ENCODE measurements at regions not wholly inside any gene's neighbourhood (a gene's known extent, or its start where the extent isn't known, plus 50 kb on each side); places are given as distances from the start of the nearest gene placed in this dataset.

GRCh38 chr2:65566617-65567016, 134.2 kb upstream of the SPRED2 start:
- Histone ChIP-seq H2BK5ac (ENCODE audit: low read depth, low read length, poor library complexity) (no peak overlapping the region), H3K4ac (ENCODE audit: low read depth, low read length) (no peak overlapping the region), H3K4me2 (ENCODE audit: low read length) (no peak overlapping the region), H3K27ac (ENCODE audit: low read depth, low read length) (no peak overlapping the region), H2BK120ac (ENCODE audit: insufficient read depth, low read length, poor library complexity) (no peak overlapping the region), H3K27me3 (ENCODE audit: insufficient read depth, low read length) (no peaks in the 10 kb centered on the region), H3K9me3 (ENCODE audit: insufficient read depth, low read depth, low read length) (peaks cover 2% of the 10 kb centered on the region), H3K79me1 (ENCODE audit: low read length) (no peaks in the 10 kb centered on the region), H2BK12ac (ENCODE audit: low read length) (no peak overlapping the region), H3K14ac (ENCODE audit: low read length) (no peak overlapping the region), H4K12ac (ENCODE audit: low read depth, low read length) (no peak overlapping the region), H4K91ac (ENCODE audit: low read depth, low read length) (no peak overlapping the region), H3K18ac (ENCODE audit: low read length) (no peak overlapping the region), H2AK5ac (ENCODE audit: low read length) (no peak overlapping the region), H3K79me2 (ENCODE audit: control insufficient read depth, insufficient read depth, low read length, poor library complexity) (no peaks in the 10 kb centered on the region), H3K9ac (ENCODE audit: low read length) (no peak overlapping the region), H2AFZ (ENCODE audit: insufficient read depth, low read length, poor library complexity) (no peak overlapping the region), H3K4me3 (ENCODE audit: low read depth, low read length) (no peak overlapping the region), H3K4me1 (ENCODE audit: control insufficient read depth in 1 of 2, insufficient read depth in 2 of 2, low read length in 2 of 2) (no peaks in the 10 kb centered on the region), H4K8ac (ENCODE audit: low read depth, low read length) (no peak overlapping the region), H3K23ac (ENCODE audit: low read length) (no peak overlapping the region), H3K36me3 (ENCODE audit: control insufficient read depth in 1 of 2, insufficient read depth in 2 of 2, low read length in 2 of 2) (no peaks in the 10 kb centered on the region)
- no CpG with 5 or more reads among the region's 9 CpGs for WGBS (ENCODE audit: extremely low coverage, insufficient coverage, insufficient read length)
- no peak for DNase-seq

DNA sequence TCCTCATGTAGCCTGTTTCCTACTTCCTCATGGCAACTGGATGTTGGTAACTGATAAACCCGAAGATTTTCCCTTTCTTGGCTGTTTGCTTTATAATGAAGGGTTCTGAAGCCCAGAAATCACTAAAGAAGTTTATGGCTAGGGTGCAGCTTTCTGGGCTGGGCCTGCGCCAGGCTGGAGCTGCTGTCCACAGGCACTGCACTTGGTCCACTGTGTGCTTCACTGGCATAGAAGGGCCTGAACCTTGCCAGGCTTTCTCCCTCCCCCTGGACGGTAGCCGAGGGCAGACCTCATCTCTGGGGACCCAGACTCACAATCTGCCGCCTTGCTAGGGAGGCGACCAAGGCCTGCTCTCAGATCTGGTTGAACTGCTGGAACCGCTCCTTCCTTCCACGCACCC, 133.3 kb upstream of the SPRED2 start:
- Histone ChIP-seq H2BK120ac (ENCODE audit: insufficient read depth, low read length, poor library complexity) (no peak overlapping the region), H3K79me2 (ENCODE audit: control insufficient read depth, insufficient read depth, low read length, poor library complexity) (no peaks in the 10 kb centered on the region), H3K9ac (ENCODE audit: low read length) (no peak overlapping the region), H4K12ac (ENCODE audit: low read depth, low read length) (no peak overlapping the region), H3K27ac (ENCODE audit: low read depth, low read length) (no peak overlapping the region), H3K14ac (ENCODE audit: low read length) (no peak overlapping the region), H2AK5ac (ENCODE audit: low read length) (no peak overlapping the region), H2AFZ (ENCODE audit: insufficient read depth, low read length, poor library complexity) (no peak overlapping the region), H3K4me1 (ENCODE audit: control insufficient read depth in 1 of 2, insufficient read depth in 2 of 2, low read length in 2 of 2) (no peaks in the 10 kb centered on the region), H3K79me1 (ENCODE audit: low read length) (no peaks in the 10 kb centered on the region), H4K91ac (ENCODE audit: low read depth, low read length) (no peak overlapping the region), H4K8ac (ENCODE audit: low read depth, low read length) (no peak overlapping the region), H2BK5ac (ENCODE audit: low read depth, low read length, poor library complexity) (no peak overlapping the region), H3K36me3 (ENCODE audit: control insufficient read depth in 1 of 2, insufficient read depth in 2 of 2, low read length in 2 of 2) (no peaks in the 10 kb centered on the region), H3K4ac (ENCODE audit: low read depth, low read length) (no peak overlapping the region), H3K9me3 (ENCODE audit: insufficient read depth, low read depth, low read length) (peaks cover 2% of the 10 kb centered on the region), H3K4me2 (ENCODE audit: low read length) (no peak overlapping the region), H3K23ac (ENCODE audit: low read length) (no peak overlapping the region), H2BK12ac (ENCODE audit: low read length) (no peak overlapping the region), H3K27me3 (ENCODE audit: insufficient read depth, low read length) (no peaks in the 10 kb centered on the region), H3K4me3 (ENCODE audit: low read depth, low read length) (no peak overlapping the region), H3K18ac (ENCODE audit: low read length) (no peak overlapping the region)
- no CpG with 5 or more reads among the region's 8 CpGs for WGBS (ENCODE audit: extremely low coverage, insufficient coverage, insufficient read length)
- DNase-seq: no peak

DNA sequence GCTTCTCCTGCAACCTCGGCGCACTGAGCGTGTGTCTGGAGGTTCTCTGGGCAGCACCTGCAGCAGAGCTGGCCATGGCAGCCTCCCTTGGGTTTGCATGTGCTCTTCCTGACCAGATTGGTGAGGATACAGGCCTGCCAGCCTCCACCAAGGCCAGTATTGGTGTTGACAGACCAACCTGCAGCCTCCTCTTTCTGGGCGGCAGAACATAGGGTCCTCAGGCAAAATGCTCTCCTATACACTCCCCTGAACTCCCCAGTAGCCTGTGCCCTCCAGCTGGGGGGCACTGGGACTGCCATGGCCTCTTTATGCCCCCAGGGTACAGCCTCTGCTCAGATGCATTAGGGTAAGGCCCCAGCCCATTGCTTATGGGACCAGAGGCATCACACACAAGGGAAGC, 131.9 kb upstream of the SPRED2 start:
- Histone ChIP-seq H3K4me1 (ENCODE audit: control insufficient read depth in 1 of 2, insufficient read depth in 2 of 2, low read length in 2 of 2) (no peaks in the 10 kb centered on the region), H2BK120ac (ENCODE audit: insufficient read depth, low read length, poor library complexity) (no peak overlapping the region), H2BK12ac (ENCODE audit: low read length) (no peak overlapping the region), H3K9me3 (ENCODE audit: insufficient read depth, low read depth, low read length) (peaks cover 2% of the 10 kb centered on the region), H4K12ac (ENCODE audit: low read depth, low read length) (no peak overlapping the region), H3K79me2 (ENCODE audit: control insufficient read depth, insufficient read depth, low read length, poor library complexity) (no peaks in the 10 kb centered on the region), H3K4ac (ENCODE audit: low read depth, low read length) (no peak overlapping the region), H2AK5ac (ENCODE audit: low read length) (no peak overlapping the region), H4K91ac (ENCODE audit: low read depth, low read length) (no peak overlapping the region), H3K36me3 (ENCODE audit: control insufficient read depth in 1 of 2, insufficient read depth in 2 of 2, low read length in 2 of 2) (no peaks in the 10 kb centered on the region), H4K8ac (ENCODE audit: low read depth, low read length) (no peak overlapping the region), H3K23ac (ENCODE audit: low read length) (no peak overlapping the region), H3K9ac (ENCODE audit: low read length) (no peak overlapping the region), H3K14ac (ENCODE audit: low read length) (no peak overlapping the region), H3K27ac (ENCODE audit: low read depth, low read length) (no peak overlapping the region), H3K79me1 (ENCODE audit: low read length) (no peaks in the 10 kb centered on the region), H3K4me3 (ENCODE audit: low read depth, low read length) (no peak overlapping the region), H3K4me2 (ENCODE audit: low read length) (no peak overlapping the region), H2AFZ (ENCODE audit: insufficient read depth, low read length, poor library complexity) (no peak overlapping the region), H3K27me3 (ENCODE audit: insufficient read depth, low read length) (no peaks in the 10 kb centered on the region), H3K18ac (ENCODE audit: low read length) (no peak overlapping the region), H2BK5ac (ENCODE audit: low read depth, low read length, poor library complexity) (no peak overlapping the region)
- DNase-seq: no peak
- no CpG with 5 or more reads among the region's 4 CpGs for WGBS (ENCODE audit: extremely low coverage, insufficient coverage, insufficient read length)

DNA sequence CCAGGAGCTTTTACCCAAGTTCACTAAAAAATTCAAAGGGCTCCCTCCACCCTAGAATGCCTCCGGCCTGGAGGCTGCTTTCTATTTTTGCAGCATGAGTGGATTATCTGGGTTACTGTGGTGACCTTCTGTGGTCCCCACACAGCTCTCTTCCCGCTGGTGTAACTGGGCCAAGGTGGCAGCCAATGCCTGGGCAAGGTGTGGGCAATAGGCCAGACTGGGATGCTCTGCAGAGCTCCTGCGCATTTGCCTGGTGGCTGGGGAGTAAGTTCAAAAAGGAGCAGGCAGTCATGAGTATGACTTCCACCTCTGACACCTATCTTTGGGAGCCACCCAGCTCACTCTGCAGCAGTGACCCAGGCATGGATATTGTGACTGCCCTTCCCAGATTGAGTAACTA, 130.5 kb upstream of the SPRED2 start:
- WGBS (ENCODE audit: extremely low coverage, insufficient coverage, insufficient read length): no CpG with 5 or more reads among the region's 3 CpGs
- no peak overlapping the region for H3K23ac ChIP-seq (ENCODE audit: low read length)
- no peak overlapping the region for H2BK120ac ChIP-seq (ENCODE audit: insufficient read depth, low read length, poor library complexity)
- H2BK12ac ChIP-seq (ENCODE audit: low read length): no peak overlapping the region
- H3K79me2 ChIP-seq (ENCODE audit: control insufficient read depth, insufficient read depth, low read length, poor library complexity): no peaks in the 10 kb centered on the region
- DNase-seq: no peak
- no peak overlapping the region for H2BK5ac ChIP-seq (ENCODE audit: low read depth, low read length, poor library complexity)
- H3K9me3 ChIP-seq (ENCODE audit: insufficient read depth, low read depth, low read length): peaks cover 2% of the 10 kb centered on the region
- H3K27me3 ChIP-seq (ENCODE audit: insufficient read depth, low read length): no peaks in the 10 kb centered on the region
- H3K14ac ChIP-seq (ENCODE audit: low read length): no peak overlapping the region
- no peaks in the 10 kb centered on the region for H3K4me1 ChIP-seq (ENCODE audit: control insufficient read depth in 1 of 2, insufficient read depth in 2 of 2, low read length in 2 of 2)
- H3K4me2 ChIP-seq (ENCODE audit: low read length): no peak overlapping the region
- H3K36me3 ChIP-seq (ENCODE audit: control insufficient read depth in 1 of 2, insufficient read depth in 2 of 2, low read length in 2 of 2): no peaks in the 10 kb centered on the region
- H3K4me3 ChIP-seq (ENCODE audit: low read depth, low read length): no peak overlapping the region
- H3K27ac ChIP-seq (ENCODE audit: low read depth, low read length): no peak overlapping the region
- no peak overlapping the region for H4K8ac ChIP-seq (ENCODE audit: low read depth, low read length)
- H3K18ac ChIP-seq (ENCODE audit: low read length): no peak overlapping the region
- H3K4ac ChIP-seq (ENCODE audit: low read depth, low read length): no peak overlapping the region
- H2AK5ac ChIP-seq (ENCODE audit: low read length): no peak overlapping the region
- H3K79me1 ChIP-seq (ENCODE audit: low read length): no peaks in the 10 kb centered on the region
- no peak overlapping the region for H4K12ac ChIP-seq (ENCODE audit: low read depth, low read length)
- H3K9ac ChIP-seq (ENCODE audit: low read length): no peak overlapping the region
- H4K91ac ChIP-seq (ENCODE audit: low read depth, low read length): no peak overlapping the region
- no peak overlapping the region for H2AFZ ChIP-seq (ENCODE audit: insufficient read depth, low read length, poor library complexity)
